HG03571 (cell line): ENCODE measurements at regions not wholly inside any gene's neighbourhood (a gene's known extent, or its start where the extent isn't known, plus 50 kb on each side); places are given as distances from the start of the nearest gene placed in this dataset.
"Not testable (repeated sequence)": the region's sequence is repeated elsewhere in the genome, so short reads cannot be mapped to it uniquely, and the experiment has no call there.

Source experiments
- ATAC-seq: cut with Tn5 transposase; IDR thresholded peaks from one replicate; pipeline ENCODE4 v1.9.1; 2021; ENCODE audit not compliant: unreplicated experiment

DNA sequence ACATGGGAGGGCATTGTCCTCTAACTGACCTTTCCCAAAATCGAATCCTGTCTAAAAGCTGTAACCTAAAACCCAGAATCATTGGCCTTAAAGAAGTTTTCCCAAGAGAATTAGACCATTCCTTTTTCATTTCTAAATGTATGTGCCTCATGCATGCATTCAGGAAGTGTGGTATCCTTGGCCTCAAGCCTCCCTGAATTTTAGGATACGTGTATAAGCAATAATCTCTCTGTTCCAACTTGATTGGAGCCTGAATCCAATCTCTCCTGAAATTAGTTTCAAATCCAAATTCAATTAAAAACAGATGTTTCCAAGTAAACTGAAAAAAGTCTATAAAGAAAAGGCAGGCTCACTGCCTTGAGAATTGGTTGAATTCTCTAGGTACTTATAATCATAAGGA is 86.0 kb upstream of the VEPH1 start:
- no peak for ATAC-seq

DNA sequence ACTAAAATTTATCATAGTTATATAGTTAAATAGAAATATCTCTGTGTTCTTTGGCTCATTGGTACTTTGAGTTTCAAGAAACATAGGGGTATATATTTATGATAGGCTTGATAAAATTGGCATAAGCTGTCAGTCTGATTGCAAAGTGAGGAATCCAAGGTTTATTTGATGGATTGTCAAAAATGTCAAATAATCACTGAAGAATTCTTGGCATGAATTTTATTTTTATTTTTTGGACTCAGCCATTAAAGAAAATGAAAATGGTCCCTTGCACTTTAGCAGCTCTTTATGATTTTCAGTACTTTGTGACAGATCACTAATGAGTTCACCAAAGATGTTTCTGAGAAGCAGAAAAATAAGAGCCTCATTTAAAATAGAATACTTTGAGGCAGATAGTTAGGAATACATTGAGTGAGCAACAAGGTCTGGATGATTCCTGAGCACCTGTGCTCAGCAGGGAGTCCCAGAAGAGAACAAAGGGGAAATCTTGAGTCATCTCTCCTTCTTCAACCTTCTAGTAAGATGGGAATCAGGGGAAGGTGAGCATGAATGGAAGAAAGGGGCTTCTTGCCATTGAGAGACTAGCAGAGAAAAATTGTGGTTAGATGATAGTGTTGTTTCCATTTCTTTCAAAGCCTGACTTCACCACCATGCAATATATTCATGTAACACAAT is 85.3 kb upstream of the VEPH1 start:
- no peak for ATAC-seq

- no peak for ATAC-seq
Measured at GRCh38 chr3:157586293-157586692, 83.1 kb upstream of the VEPH1 start.

- ATAC-seq: no peak
Measured at GRCh38 chr3:157585386-157585785, 82.2 kb upstream of the VEPH1 start.

GRCh38 chr3:157582637-157582973 is 79.4 kb upstream of the VEPH1 start:
- ATAC-seq: no peak

GRCh38 chr3:157581956-157582636 is 78.9 kb upstream of the VEPH1 start:
- ATAC-seq: not testable (repeated sequence)

GRCh38 chr3:157581371-157581770 is 78.2 kb upstream of the VEPH1 start:
- no peak for ATAC-seq

- ATAC-seq: no peak
Measured at GRCh38 chr3:157578181-157578580, 75.0 kb upstream of the VEPH1 start.

DNA sequence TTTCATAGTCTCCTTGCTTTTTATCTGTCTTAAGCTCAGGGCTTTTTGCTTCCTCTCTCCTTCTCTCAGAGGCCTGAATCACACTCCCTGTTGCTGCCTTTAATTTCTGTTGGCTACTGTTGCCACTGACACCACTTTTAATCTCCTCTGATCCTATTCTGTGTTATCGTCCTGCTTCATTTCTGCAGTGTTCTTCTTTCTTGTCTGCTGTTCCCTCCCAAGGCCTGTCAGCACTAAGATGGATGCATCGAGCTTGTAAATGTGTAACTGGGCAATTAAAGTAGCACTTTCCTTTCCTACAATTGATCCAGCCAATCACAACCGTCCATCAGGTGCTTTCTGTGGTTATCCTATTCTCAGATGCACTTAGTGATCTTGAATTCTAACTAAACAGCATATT is 71.3 kb upstream of the VEPH1 start:
- ATAC-seq: no peak

- ATAC-seq: no peak
Measured at GRCh38 chr3:157573780-157574378, 70.7 kb upstream of the VEPH1 start.

DNA sequence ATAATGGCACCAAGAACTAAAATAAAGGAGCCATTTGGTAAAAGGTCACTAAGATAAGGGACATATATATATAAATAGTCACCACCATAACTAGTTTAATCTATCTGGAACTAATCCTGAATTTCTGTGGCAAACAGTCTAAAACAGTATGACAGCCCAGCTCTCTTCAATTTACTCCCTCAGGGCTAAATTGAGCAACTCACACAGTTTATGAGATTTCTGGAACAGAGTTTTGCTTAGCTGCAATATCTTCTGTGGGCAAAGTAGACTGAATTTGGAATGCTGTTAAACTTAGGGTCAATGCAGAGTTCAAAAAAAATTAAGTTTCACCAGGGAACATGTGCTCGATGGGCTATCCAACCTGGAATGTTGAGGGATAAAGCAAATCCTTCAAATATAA is 70.1 kb upstream of the VEPH1 start:
- no peak for ATAC-seq

DNA sequence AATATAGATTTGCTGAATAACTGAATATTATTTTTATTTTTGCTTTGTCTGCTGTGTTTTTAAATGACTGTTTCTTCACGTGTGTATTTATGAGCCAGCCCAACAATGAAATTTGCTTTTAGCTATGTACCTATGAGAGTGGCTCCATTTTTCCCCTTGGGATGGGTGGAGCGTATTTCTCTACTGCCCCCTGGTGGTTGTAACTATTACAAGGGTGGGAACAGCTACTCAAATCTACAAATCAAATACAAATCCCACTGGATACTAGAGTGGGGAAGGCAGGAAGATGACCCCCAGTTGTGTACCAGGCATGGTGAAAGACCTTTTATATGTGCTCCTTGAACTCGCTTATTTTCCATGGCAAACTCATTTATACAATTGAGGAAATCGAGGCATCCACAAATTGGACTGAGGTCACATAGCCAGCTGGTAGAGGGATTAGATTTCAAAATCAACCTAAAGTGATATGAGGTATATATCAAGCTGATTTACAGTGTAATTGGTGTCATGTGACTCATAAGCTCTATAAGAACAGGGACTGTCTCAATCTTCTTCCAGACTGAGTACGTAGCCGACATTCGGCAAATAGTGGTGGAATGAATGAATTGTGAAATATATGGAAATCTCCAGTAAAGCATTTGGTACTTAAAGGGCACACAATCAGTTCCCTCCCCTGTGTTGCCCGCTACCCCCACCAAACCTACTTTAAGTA is 69.5 kb upstream of the VEPH1 start:
- peak; percentile 52 for ATAC-seq

DNA sequence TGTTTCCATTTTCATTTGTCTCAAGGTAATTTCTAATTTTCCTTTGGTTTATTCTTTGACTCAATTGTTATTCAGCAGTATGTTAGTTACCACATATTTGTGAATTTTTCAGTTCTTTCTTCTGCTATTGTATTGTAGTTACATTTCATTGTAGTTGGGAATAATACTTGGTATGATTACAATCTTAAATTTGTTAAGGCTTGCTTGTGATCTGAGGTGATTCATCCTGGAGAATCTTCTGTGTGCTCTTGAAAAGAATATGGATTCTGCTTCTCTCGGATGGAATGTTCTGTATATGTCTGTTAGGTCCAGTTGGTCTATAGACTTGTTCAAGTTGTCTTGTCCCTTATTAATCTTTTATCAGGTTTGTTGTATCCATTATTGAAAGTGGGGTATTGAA is 63.4 kb upstream of the VEPH1 start:
- ATAC-seq: no peak

DNA sequence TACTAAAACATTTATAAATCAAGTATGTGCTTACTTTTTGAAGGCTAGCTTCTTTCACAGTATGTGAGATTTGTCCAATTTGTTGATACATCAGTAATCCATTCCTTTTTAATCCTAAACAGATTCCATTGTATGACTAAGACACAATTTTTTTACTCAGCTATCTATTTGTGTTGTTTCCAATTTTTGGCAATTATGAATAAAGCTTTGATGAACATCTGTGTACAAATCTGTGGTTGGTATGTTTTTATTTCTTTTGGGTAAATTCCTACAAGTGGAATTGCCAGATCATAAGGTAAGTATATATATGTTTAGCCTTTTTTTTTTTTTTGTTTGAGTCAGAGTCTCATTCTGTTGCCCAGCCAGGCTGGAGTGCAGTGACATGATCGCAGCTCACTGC is 56.2 kb upstream of the VEPH1 start:
- ATAC-seq: no peak
